ENCODE measurements at regions not wholly inside any gene's neighbourhood (a gene's known extent, or its start where the extent isn't known, plus 50 kb on each side); places are given as distances from the start of the nearest gene placed in this dataset.

DNA sequence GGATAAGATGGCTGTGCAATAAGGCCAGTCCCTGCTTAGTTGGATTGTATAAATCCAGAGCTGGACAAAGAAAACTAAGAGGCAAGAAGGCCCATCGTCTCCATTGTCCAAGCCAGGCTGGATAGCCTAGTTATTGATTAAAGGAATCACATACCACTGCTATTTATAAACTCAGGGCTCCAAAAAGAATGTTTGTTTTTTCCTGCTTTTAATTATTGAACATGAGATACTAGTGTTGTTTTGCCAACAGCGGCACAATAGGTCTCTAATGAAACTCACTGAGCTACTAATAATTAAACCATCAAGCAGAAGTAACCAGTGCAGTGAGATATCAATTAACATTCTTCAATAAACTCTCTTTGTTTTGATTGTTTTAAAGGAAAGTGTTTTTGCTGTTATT lies 259.7 kb downstream of the INSC start:
- DNase-seq, result no peak
- no peak for TF ChIP-seq POLR2A (IDR thresholded peaks at IDR 0.05)
- TF ChIP-seq, protein P1, sequence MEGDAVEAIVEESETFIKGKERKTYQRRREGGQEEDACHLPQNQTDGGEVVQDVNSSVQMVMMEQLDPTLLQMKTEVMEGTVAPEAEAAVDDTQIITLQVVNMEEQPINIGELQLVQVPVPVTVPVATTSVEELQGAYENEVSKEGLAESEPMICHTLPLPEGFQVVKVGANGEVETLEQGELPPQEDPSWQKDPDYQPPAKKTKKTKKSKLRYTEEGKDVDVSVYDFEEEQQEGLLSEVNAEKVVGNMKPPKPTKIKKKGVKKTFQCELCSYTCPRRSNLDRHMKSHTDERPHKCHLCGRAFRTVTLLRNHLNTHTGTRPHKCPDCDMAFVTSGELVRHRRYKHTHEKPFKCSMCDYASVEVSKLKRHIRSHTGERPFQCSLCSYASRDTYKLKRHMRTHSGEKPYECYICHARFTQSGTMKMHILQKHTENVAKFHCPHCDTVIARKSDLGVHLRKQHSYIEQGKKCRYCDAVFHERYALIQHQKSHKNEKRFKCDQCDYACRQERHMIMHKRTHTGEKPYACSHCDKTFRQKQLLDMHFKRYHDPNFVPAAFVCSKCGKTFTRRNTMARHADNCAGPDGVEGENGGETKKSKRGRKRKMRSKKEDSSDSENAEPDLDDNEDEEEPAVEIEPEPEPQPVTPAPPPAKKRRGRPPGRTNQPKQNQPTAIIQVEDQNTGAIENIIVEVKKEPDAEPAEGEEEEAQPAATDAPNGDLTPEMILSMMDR (IDR thresholded peaks at IDR 0.05), result no peak
- H3K9me3 ChIP-seq, result no peaks in the 10 kb centered on the region
- H3K4me1 ChIP-seq, result no peaks in the 10 kb centered on the region
- H3K27me3 ChIP-seq, result no peaks in the 10 kb centered on the region
- no peak overlapping the region for H3K4me3 ChIP-seq
- H3K36me3 ChIP-seq, result no peaks in the 10 kb centered on the region
- H3K27ac ChIP-seq, result no peak overlapping the region
- intact Hi-C loops (cut with DNase I; ENCODE audit: low total_unique reads), result no loop called here

DNA sequence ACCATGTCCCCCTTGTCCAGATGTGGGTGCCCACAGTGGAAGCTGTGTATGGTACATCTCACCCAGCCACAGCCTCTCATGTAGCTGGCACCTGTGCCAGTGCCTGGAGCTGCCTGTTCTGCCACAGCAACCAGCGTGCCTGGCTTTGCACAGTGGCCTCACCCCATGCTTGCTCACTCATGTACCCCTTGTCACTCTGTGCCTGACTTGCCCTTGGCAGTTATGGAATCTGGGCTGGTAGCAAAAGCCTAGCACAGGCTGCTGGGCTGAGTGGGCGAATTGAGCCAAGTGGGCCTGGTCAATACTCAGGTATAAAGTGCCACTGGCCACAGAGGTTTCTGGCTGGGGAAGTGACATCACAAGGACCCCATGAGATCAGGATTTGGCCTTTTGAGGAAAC lies 264.2 kb downstream of the INSC start:
- H3K27ac ChIP-seq, result no peak overlapping the region
- H3K36me3 ChIP-seq, result no peaks in the 10 kb centered on the region
- no peaks in the 10 kb centered on the region for H3K9me3 ChIP-seq
- DNase-seq, result no peak
- TF ChIP-seq POLR2A (IDR thresholded peaks at IDR 0.05), result no peak
- TF ChIP-seq, protein P1 (IDR thresholded peaks at IDR 0.05), result no peak
- intact Hi-C loops (cut with DNase I; ENCODE audit: low total_unique reads), result no loop called here
- H3K27me3 ChIP-seq, result no peaks in the 10 kb centered on the region
- no peaks in the 10 kb centered on the region for H3K4me1 ChIP-seq
- no peak overlapping the region for H3K4me3 ChIP-seq

DNA sequence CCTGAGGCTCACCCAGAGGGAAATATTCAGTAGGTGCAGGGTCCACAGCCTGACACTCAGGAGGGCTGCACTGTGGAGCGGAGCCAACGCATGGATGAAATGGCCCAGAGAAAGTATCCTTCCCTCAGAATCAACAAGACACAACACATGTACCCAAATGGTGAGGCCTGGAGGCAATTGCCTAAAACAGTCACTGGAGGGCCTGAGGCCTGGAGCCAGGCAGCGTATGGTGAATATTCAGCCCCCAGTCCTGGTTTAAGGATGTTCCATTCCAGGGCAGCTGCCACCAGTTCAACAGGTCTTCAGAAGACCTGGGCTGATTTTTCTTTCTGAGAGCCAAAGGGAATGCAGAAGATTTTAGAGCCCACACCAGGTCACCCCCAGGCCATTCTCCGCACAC lies 264.8 kb downstream of the INSC start:
- intact Hi-C loops (cut with DNase I; ENCODE audit: low total_unique reads), result no loop called here
- TF ChIP-seq POLR2A (IDR thresholded peaks at IDR 0.05), result no peak
- TF ChIP-seq, protein P1 (IDR thresholded peaks at IDR 0.05), result no peak

DNA sequence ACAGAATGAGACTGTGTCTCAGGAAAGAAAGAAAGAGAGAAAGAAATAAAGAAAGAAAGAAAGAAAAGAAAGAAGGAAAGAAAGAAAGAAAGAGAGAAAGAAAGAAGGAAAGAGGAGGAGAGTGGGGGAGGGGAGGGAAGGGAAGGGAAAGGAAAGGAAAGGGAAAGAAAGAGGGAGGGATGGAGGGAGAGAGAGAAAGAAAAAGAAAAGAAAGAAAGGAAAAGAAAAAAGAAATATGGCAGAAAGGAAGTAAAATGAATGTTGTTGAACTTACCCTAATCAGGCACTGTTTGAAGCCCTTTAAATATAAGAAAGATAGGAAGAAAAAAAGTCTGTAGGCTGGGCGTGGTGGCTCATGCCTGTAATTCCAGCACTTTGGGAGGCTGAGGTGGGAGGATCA lies 276.1 kb downstream of the INSC start:
- H3K36me3 ChIP-seq, result no peaks in the 10 kb centered on the region
- intact Hi-C loops (cut with DNase I; ENCODE audit: low total_unique reads), result no loop called here
- no peak overlapping the region for H3K27ac ChIP-seq
- no peak for TF ChIP-seq POLR2A (IDR thresholded peaks at IDR 0.05)
- TF ChIP-seq, protein P1 (IDR thresholded peaks at IDR 0.05), result no peak
- no peaks in the 10 kb centered on the region for H3K4me1 ChIP-seq
- no peak overlapping the region for H3K4me3 ChIP-seq
- no peaks in the 10 kb centered on the region for H3K9me3 ChIP-seq
- no peaks in the 10 kb centered on the region for H3K27me3 ChIP-seq
- no peak for DNase-seq

More for the DNA sequence above, 264.8 kb downstream of the INSC start:
- Histone ChIP-seq H3K36me3 (no peaks in the 10 kb centered on the region), H3K27me3 (no peaks in the 10 kb centered on the region), H3K9me3 (no peaks in the 10 kb centered on the region), H3K4me1 (no peaks in the 10 kb centered on the region), H3K27ac (no peak overlapping the region), H3K4me3 (no peak overlapping the region)
- DNase-seq, result no peak

DNA sequence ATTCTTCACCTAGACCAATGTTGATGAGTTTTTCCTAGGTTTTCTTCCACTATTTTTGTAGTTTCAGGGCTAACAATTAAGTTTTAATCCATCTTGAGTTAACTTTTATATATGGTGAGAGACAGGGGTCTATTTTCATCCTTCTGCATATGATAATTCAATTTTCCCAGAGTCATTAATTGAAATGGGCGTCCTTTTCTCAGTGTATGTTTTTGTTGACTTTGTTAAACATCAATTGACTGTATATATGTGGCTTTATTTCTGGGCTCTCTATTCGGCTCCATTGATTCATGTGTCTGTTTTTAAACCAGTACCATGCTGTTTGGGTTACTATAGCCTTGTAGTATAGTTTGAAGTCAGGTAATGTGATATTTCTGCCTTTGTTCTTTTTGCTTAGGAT lies 282.1 kb downstream of the INSC start:
- Histone ChIP-seq H3K4me3 (no peak overlapping the region), H3K9me3 (no peaks in the 10 kb centered on the region), H3K27ac (no peak overlapping the region), H3K36me3 (no peaks in the 10 kb centered on the region), H3K4me1 (no peaks in the 10 kb centered on the region), H3K27me3 (no peaks in the 10 kb centered on the region)
- TF ChIP-seq, protein P1 (IDR thresholded peaks at IDR 0.05), result no peak
- no peak for TF ChIP-seq POLR2A (IDR thresholded peaks at IDR 0.05)
- intact Hi-C loops (cut with DNase I; ENCODE audit: low total_unique reads), result no loop called here
- DNase-seq, result no peak

Data from uterus (tissue), 3 donors.